Natural killer cell (primary cell): ENCODE measurements at regions not wholly inside any gene's neighbourhood (a gene's known extent, or its start where the extent isn't known, plus 50 kb on each side); places are given as distances from the start of the nearest gene placed in this dataset.

Source experiments
- ATAC-seq, 3 donors: fragments of 150-1000 bp in 2 of 3; fragments of 200-7000 bp in 1 of 3; cut with Tn5 transposase; 1 replicate in 1 of 3; 2 replicates in 2 of 3; pipeline ENCODE4 v1.10.0; 2021; ENCODE audit warnings: mild to moderate bottlenecking in 2 of 3, moderate library complexity in 2 of 3
- DNase-seq, 2 donors: peaks; one replicate each; pipeline versions ENCODE4 v3.0.0 to v3.0.0-alpha.2; 2013 to 2021; ENCODE audit warnings: mixed read lengths in 1 of 2
- H3K27ac ChIP-seq: one replicate; pipeline ENCODE4 v1.5.1; 2013; ENCODE audit warnings: mild to moderate bottlenecking, low read length
- H3K27me3 ChIP-seq: one replicate; pipeline ENCODE4 v1.6.1; 2013; ENCODE audit warnings: low read length; ENCODE audit not compliant: control insufficient read depth, insufficient read depth
- H3K36me3 ChIP-seq: one replicate; pipeline ENCODE4 v1.6.1; 2013; ENCODE audit warnings: low read length; ENCODE audit not compliant: control insufficient read depth, insufficient read depth
- H3K4me1 ChIP-seq: one replicate; pipeline ENCODE4 v1.6.1; 2013; ENCODE audit warnings: low read length; ENCODE audit not compliant: control insufficient read depth, insufficient read depth
- H3K4me3 ChIP-seq: one replicate; pipeline ENCODE4 v1.5.1; 2013; ENCODE audit warnings: low read length
- H3K9me3 ChIP-seq: one replicate; pipeline ENCODE4 v1.6.1; 2013; ENCODE audit warnings: low read length; ENCODE audit not compliant: control insufficient read depth, insufficient read depth
- H3K27ac Mint-ChIP-seq, 2 donors: one replicate each; pipeline ENCODE4 v1.8.0; 2022; ENCODE audit warnings: mild to moderate bottlenecking in 2 of 2, mixed read lengths in 2 of 2, moderate library complexity in 1 of 2
- H3K27me3 Mint-ChIP-seq, 2 donors: one replicate each; pipeline ENCODE4 v1.8.0; 2022; ENCODE audit warnings: low read depth in 2 of 2, mixed read lengths in 2 of 2
- H3K36me3 Mint-ChIP-seq: one replicate; pipeline ENCODE4 v1.8.0; 2022; ENCODE audit warnings: mixed read lengths
- H3K4me1 Mint-ChIP-seq, 2 donors: one replicate each; pipeline ENCODE4 v1.8.0; 2022; ENCODE audit warnings: mixed read lengths in 2 of 2
- H3K4me3 Mint-ChIP-seq: one replicate; pipeline ENCODE4 v1.8.0; 2022; ENCODE audit warnings: mild to moderate bottlenecking, moderate library complexity, mixed read lengths
- H3K9me3 Mint-ChIP-seq, 2 donors: one replicate each; pipeline ENCODE4 v1.8.0; 2022; ENCODE audit warnings: mixed read lengths in 2 of 2
- CTCF ChIP-seq: fragments of 200-600 bp; IDR thresholded peaks from one replicate; pipeline ENCODE4 v1.8.0; 2022; ENCODE audit warnings: antibody characterized with exemption
- WGBS: methylation state at CpG from one replicate; pipeline ENCODE4 v1.1.7; 2013; ENCODE audit warnings: missing lambda C conversion rate; ENCODE audit not compliant: insufficient coverage; 5-methylcytosine and 5-hydroxymethylcytosine counted together
- intact Hi-C: fragments of 100-400 bp; cut with micrococcal nuclease; formaldehyde crosslinking; loops from one replicate; pipeline ENCODE4 v1.14.2; 2022

GRCh38 chr1:66452982-66453381 lies 81.0 kb upstream of the SGIP1 start:
- H3K27ac ChIP-seq: no peak overlapping the region
- no peaks in the 10 kb centered on the region for H3K9me3 ChIP-seq
- no peak for TF ChIP-seq CTCF
- intact Hi-C loops: no loop called here
- Mint-ChIP-seq H3K27me3 (peaks cover 4 to 21% of the 10 kb centered on the region in 2 donors), H3K4me3 (no peak overlapping the region), H3K9me3 (no peaks in the 10 kb centered on the region), H3K36me3 (no peaks in the 10 kb centered on the region), H3K4me1 (no peaks in the 10 kb centered on the region), H3K27ac (no peak overlapping the region)
- H3K4me3 ChIP-seq: no peak overlapping the region
- H3K27me3 ChIP-seq: no peaks in the 10 kb centered on the region
- ATAC-seq: no peak
- H3K4me1 ChIP-seq: no peaks in the 10 kb centered on the region
- WGBS: no CpG with 5 or more reads among the region's 3 CpGs
- no peak for DNase-seq
- H3K36me3 ChIP-seq: no peaks in the 10 kb centered on the region

- intact Hi-C loops: no loop called here
- Histone ChIP-seq H3K27me3 (no peaks in the 10 kb centered on the region), H3K9me3 (no peaks in the 10 kb centered on the region), H3K4me1 (no peaks in the 10 kb centered on the region), H3K4me3 (no peak overlapping the region), H3K36me3 (no peaks in the 10 kb centered on the region), H3K27ac (no peak overlapping the region)
- DNase-seq: no peak
- no peak for ATAC-seq
- Mint-ChIP-seq H3K9me3 (peaks cover 2% of the 10 kb centered on the region in 2 donors), H3K27ac (no peak overlapping the region), H3K4me3 (no peak overlapping the region), H3K36me3 (no peaks in the 10 kb centered on the region), H3K27me3 (peaks cover 7 to 20% of the 10 kb centered on the region in 2 donors), H3K4me1 (no peaks in the 10 kb centered on the region)
- TF ChIP-seq CTCF: no peak
- WGBS: 89% methylated on average over 2 of the region's 2 CpGs
Measured at GRCh38 chr1:66455446-66455845, 78.5 kb upstream of the SGIP1 start.

- Mint-ChIP-seq H3K27ac (no peak overlapping the region), H3K9me3 (peaks cover 4 to 6% of the 10 kb centered on the region in 2 donors), H3K27me3 (peaks cover 10 to 36% of the 10 kb centered on the region in 2 donors), H3K4me1 (no peaks in the 10 kb centered on the region), H3K4me3 (no peak overlapping the region), H3K36me3 (no peaks in the 10 kb centered on the region)
- Histone ChIP-seq H3K27ac (no peak overlapping the region), H3K36me3 (no peaks in the 10 kb centered on the region), H3K27me3 (no peaks in the 10 kb centered on the region), H3K4me1 (no peaks in the 10 kb centered on the region), H3K9me3 (no peaks in the 10 kb centered on the region), H3K4me3 (no peak overlapping the region)
- intact Hi-C loops: no loop called here
- no peak for DNase-seq
- no peak for ATAC-seq
- TF ChIP-seq CTCF: no peak
- WGBS: no CpG with 5 or more reads among the region's 3 CpGs
Measured at GRCh38 chr1:66460776-66461175, 73.2 kb upstream of the SGIP1 start.

GRCh38 chr1:66462313-66462712 lies 71.6 kb upstream of the SGIP1 start:
- Mint-ChIP-seq H3K9me3 (peaks cover 4 to 6% of the 10 kb centered on the region in 2 donors), H3K27me3 (peaks cover 10 to 38% of the 10 kb centered on the region in 2 donors), H3K4me3 (no peak overlapping the region), H3K4me1 (no peaks in the 10 kb centered on the region), H3K36me3 (no peaks in the 10 kb centered on the region), H3K27ac (no peak overlapping the region)
- no peaks in the 10 kb centered on the region for H3K9me3 ChIP-seq
- no peaks in the 10 kb centered on the region for H3K27me3 ChIP-seq
- intact Hi-C loops: no loop called here
- H3K27ac ChIP-seq: no peak overlapping the region
- no peak overlapping the region for H3K4me3 ChIP-seq
- H3K4me1 ChIP-seq: no peaks in the 10 kb centered on the region
- no peak for ATAC-seq
- no peak for TF ChIP-seq CTCF
- WGBS: 98% methylated on average over 2 of the region's 2 CpGs
- no peak for DNase-seq
- no peaks in the 10 kb centered on the region for H3K36me3 ChIP-seq
